ENCODE measurements at regions not wholly inside any gene's neighbourhood (a gene's known extent, or its start where the extent isn't known, plus 50 kb on each side); places are given as distances from the start of the nearest gene placed in this dataset.

GRCh38 chr2:144146076-144146475 lies 373.8 kb downstream of the ZEB2 start:
- no peak for TF ChIP-seq CTCF (IDR thresholded peaks at IDR 0.05; ENCODE audit: low read depth, low read length, missing input control)
- no peak for TF ChIP-seq NR2F2 (IDR thresholded peaks at IDR 0.05)
- no peak for TF ChIP-seq EGR1 (IDR thresholded peaks at IDR 0.05; ENCODE audit: low read depth in 2 of 2)
- TF ChIP-seq FOXA2 (IDR thresholded peaks at IDR 0.05) = no peak
- TF ChIP-seq REST (IDR thresholded peaks at IDR 0.05) = no peak
- no peak for TF ChIP-seq YY1 (IDR thresholded peaks at IDR 0.05)
- TF ChIP-seq TAF1 (conservative IDR thresholded peaks at IDR 0.05) = no peak
- no peak for TF ChIP-seq SP1 (IDR thresholded peaks at IDR 0.05)
- no peak for TF ChIP-seq RXRA (IDR thresholded peaks at IDR 0.05)
- TF ChIP-seq HNF4A (conservative IDR thresholded peaks at IDR 0.05) = no peak
- TF ChIP-seq MAX (IDR thresholded peaks at IDR 0.05) = no peak
- TF ChIP-seq ZBTB33 (IDR thresholded peaks at IDR 0.05) = no peak
- TF ChIP-seq FOXA1 (IDR thresholded peaks at IDR 0.05) = no peak
- no peak for TF ChIP-seq GABPA (IDR thresholded peaks at IDR 0.05 in 1 of 2, conservative IDR thresholded peaks at IDR 0.05 in 1 of 2)
- TF ChIP-seq JUND (IDR thresholded peaks at IDR 0.05) = no peak
- TF ChIP-seq RAD21 (IDR thresholded peaks at IDR 0.05) = no peak
- no peak for TF ChIP-seq ATF3 (IDR thresholded peaks at IDR 0.05)
- TF ChIP-seq HNF4G (IDR thresholded peaks at IDR 0.05) = no peak
- H3K9ac ChIP-seq (ENCODE audit: low read depth in 1 of 2, low read length in 2 of 2) = no peak overlapping the region

More at GRCh38 chr2:144146076-144146475, 373.8 kb downstream of the ZEB2 start:
- WGBS = 53% methylated on average over 1 of the region's 1 CpG
- DNase-seq (ENCODE audit: low spot score) = no peak
- Histone ChIP-seq H3K4me3 (ENCODE audit: low read depth in 1 of 3, low read length in 3 of 3) (no peak overlapping the region), H3K9me3 (ENCODE audit: control insufficient read depth in 4 of 4, low read length in 3 of 4) (no peaks in the 10 kb centered on the region), H3K36me3 (ENCODE audit: control insufficient read depth in 4 of 4, insufficient read depth in 3 of 4, low read depth in 1 of 4, low read length in 3 of 4) (no peaks in the 10 kb centered on the region), H3K27me3 (ENCODE audit: control insufficient read depth in 4 of 4, insufficient read depth in 4 of 4, low read length in 3 of 4) (no peaks in the 10 kb centered on the region), H3K4me1 (ENCODE audit: control insufficient read depth in 4 of 4, insufficient read depth in 4 of 4, low read length in 3 of 4) (no peaks in the 10 kb centered on the region), H3K27ac (ENCODE audit: low read depth in 1 of 2, low read length in 2 of 2) (no peak overlapping the region)
